Stomach smooth muscle (tissue), 2 donors: ENCODE measurements at regions not wholly inside any gene's neighbourhood (a gene's known extent, or its start where the extent isn't known, plus 50 kb on each side); places are given as distances from the start of the nearest gene placed in this dataset.
A peak's percentile ranks its signal among the peaks of the same experiment; 100 is the strongest.

Experiments used
- H3K27ac ChIP-seq: one replicate; pipeline ENCODE4 v1.7.0; 2013; ENCODE audit warnings: mild to moderate bottlenecking, low read length, inconsistent platforms
- H3K27me3 ChIP-seq, 2 donors: one replicate each; pipeline ENCODE4 v1.7.0; 2013; ENCODE audit warnings: low read length in 2 of 2; ENCODE audit not compliant: insufficient read depth in 2 of 2, control insufficient read depth in 1 of 2
- H3K36me3 ChIP-seq, 2 donors: one replicate each; pipeline ENCODE4 v1.7.0; 2013; ENCODE audit warnings: low read length in 2 of 2; ENCODE audit not compliant: control insufficient read depth in 2 of 2, insufficient read depth in 2 of 2
- H3K4me1 ChIP-seq: one replicate; pipeline ENCODE4 v1.7.0; 2013; ENCODE audit warnings: low read length; ENCODE audit not compliant: control insufficient read depth, insufficient read depth
- H3K4me3 ChIP-seq, 2 donors: one replicate each; pipeline ENCODE4 v1.7.0; 2013; ENCODE audit warnings: low read length in 2 of 2
- H3K9ac ChIP-seq, 2 donors: one replicate each; pipeline ENCODE4 v1.7.0; 2013; ENCODE audit warnings: low read length in 2 of 2, mild to moderate bottlenecking in 1 of 2
- H3K9me3 ChIP-seq, 2 donors: one replicate each; pipeline ENCODE4 v1.7.0; 2013; ENCODE audit warnings: low read length in 2 of 2; ENCODE audit not compliant: control insufficient read depth in 2 of 2
- donor health status: healthy.
- donor health status: Pancreatic carcinoma.

DNA sequence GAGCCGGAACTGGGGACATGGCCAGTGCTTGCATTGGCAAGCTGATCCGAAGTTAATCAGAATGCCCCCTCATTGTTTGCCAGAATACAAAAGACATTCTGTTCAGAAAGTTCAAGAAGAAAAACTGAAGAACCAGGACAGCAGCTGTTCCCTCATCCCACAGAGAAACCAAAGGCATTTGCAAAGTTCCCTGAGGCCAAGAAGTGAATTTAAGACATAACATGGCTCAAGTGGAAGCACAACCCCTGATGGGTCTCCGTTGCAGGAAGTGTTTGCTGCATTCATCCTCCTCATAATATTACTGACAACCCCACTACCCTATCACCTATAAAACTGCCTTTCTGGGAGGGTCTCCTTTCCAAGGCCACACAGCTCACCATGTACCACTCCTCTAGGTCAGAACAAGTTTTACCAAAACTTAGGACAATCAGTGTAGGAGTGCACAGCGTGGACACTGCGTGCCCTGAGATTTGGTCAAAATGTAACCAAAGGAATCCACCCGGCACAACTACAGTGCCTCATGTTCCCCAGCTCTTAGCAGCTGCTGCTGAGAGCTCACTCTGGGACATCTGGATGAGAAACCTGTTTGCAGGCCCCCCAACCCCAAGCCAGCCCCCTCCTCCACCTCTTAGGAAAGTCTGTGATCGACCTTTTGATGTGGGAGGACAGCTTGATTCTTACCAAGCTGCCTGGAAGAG, 101.6 kb upstream of the AKIP1 start:
- peak overlapping the region; percentile 92 to 97 for H3K4me3 ChIP-seq
- H3K9me3 ChIP-seq, result no peaks in the 10 kb centered on the region
- H3K9ac ChIP-seq, result peak overlapping the region; percentile 98
- H3K27me3 ChIP-seq, result no peaks in the 10 kb centered on the region
- H3K36me3 ChIP-seq, result peaks cover 0 to 2% of the 10 kb centered on the region in 2 donors
- H3K4me1 ChIP-seq, result peaks cover 71% of the 10 kb centered on the region
- peak overlapping the region; percentile 97 for H3K27ac ChIP-seq

DNA sequence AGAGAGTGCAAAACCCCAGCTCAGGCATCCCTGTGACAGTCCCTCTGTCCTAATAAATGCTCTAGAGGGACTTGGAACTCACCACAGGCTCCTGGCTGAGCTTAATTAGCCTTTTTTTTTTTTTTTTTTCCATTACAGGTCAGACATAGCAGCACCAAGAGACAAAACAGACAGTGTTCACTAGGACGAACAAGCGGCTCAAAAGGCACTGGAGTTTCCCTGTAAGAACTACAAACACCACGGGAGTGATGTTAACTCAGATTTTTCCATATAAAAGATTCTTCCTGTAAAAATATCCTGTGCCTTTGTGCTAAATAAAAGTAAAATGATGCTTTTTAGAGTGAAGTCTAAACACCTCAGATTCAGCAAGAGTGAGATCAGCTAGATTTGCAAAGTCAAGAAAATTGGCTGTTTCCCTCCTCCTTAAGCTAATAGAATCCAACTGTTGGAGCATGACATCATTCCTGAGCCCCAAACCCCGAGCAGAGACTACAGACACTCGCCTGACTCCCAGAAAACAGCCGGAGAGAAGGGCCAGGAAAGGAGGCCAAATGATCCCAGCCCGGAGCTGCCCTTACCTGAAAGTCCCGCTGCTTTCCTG, 101.0 kb upstream of the AKIP1 start:
- H3K27ac ChIP-seq, result peak overlapping the region; percentile 97
- H3K4me3 ChIP-seq, result peak overlapping the region; percentile 92 to 97
- H3K27me3 ChIP-seq, result no peaks in the 10 kb centered on the region
- H3K9me3 ChIP-seq, result no peaks in the 10 kb centered on the region
- peak overlapping the region; percentile 98 for H3K9ac ChIP-seq
- H3K4me1 ChIP-seq, result peaks cover 65% of the 10 kb centered on the region
- H3K36me3 ChIP-seq, result peaks cover 0 to 2% of the 10 kb centered on the region in 2 donors

DNA sequence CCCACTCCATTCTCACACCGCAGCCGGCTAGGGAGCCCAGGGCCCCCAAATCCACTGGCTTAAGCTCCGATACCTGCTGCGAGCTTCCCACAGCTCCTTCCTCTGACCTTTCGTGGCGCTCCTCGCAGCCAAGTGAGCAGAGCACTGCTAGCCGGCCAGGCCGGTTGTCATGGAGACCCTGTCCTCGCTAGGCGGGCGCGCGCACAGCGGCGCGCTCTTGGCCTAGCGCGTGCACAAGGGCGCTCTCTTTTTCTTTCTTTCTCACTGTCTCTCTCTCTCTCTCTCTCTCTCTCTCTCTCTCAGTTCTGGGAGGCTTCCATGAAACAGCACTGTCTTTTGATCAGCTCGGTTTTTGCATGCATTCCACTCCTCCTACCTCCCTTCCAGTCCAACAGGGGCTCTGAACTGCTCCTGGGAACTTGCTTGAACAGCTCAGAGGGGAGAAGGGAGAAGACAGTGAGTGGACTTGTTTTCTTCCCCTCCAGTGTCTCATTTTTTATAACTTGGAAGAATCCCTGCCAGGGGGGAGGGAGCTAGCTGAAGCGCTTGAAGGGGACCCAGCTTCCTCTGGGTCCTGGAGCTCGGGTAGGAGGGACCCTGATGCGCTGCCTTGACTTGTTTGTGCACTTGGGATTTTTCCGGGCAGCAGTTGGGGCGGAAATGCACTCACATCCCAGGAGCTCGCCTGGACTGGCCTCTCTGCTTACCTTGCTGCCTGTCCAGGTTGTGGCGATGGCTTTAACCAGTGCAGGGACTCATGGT, 100.3 kb upstream of the AKIP1 start:
- H3K27me3 ChIP-seq, result no peaks in the 10 kb centered on the region
- H3K4me1 ChIP-seq, result peaks cover 60% of the 10 kb centered on the region
- no peaks in the 10 kb centered on the region for H3K9me3 ChIP-seq
- H3K36me3 ChIP-seq, result peaks cover 0 to 2% of the 10 kb centered on the region in 2 donors
- peak overlapping the region; percentile 97 for H3K27ac ChIP-seq
- peak overlapping the region; percentile 92 to 97 for H3K4me3 ChIP-seq
- peak overlapping the region; percentile 98 for H3K9ac ChIP-seq

DNA sequence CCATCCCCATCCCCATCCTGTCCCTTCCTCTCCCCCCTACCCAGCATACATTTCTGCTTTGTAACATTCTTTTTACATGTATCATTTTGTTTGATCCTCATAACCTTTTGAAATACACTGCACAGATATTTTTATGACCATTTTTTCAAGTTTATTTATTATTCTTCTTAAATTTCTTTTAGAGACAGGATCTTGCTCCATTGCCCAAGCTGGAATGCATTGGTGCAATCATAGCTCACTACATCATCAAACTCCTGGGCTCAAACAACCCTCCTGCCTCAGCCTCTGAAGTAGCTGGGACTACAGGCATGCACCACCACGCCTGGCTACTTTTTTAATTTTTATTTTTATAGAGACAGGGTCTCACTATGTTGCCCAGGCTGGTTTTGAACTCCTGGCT, 99.4 kb upstream of the AKIP1 start:
- Histone ChIP-seq H3K4me1 (peaks cover 51% of the 10 kb centered on the region), H3K27ac (peak overlapping the region; percentile 97), H3K9me3 (no peaks in the 10 kb centered on the region), H3K4me3 (peak overlapping the region; percentile 92 to 97), H3K36me3 (no peaks in the 10 kb centered on the region), H3K27me3 (no peaks in the 10 kb centered on the region), H3K9ac (peak overlapping the region; percentile 98)

DNA sequence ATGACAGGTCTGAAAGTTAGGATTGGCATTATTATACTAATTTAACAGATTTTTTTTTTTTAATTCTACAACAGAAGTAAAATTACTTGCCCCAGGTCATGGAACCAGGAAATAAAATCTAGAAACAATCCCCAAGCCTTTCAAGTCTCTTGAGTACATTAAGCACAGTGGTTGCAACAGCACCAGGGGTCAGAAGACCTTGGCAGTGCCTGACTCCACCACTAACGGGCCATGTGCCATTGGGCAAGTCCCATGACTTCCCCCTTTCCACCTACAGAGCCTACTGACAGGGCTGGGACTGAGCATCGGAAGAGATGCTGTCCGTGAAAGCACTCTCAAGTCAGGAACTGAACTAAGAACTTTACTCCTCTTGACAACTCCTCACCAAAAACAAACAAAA, 98.6 kb upstream of the AKIP1 start:
- Histone ChIP-seq H3K27ac (peak overlapping the region; percentile 97), H3K9me3 (no peaks in the 10 kb centered on the region), H3K4me3 (peak overlapping the region in 1 of 2 donors; percentile 8), H3K4me1 (peaks cover 42% of the 10 kb centered on the region), H3K9ac (no peak overlapping the region), H3K36me3 (peaks cover 0 to 2% of the 10 kb centered on the region in 2 donors), H3K27me3 (no peaks in the 10 kb centered on the region)

DNA sequence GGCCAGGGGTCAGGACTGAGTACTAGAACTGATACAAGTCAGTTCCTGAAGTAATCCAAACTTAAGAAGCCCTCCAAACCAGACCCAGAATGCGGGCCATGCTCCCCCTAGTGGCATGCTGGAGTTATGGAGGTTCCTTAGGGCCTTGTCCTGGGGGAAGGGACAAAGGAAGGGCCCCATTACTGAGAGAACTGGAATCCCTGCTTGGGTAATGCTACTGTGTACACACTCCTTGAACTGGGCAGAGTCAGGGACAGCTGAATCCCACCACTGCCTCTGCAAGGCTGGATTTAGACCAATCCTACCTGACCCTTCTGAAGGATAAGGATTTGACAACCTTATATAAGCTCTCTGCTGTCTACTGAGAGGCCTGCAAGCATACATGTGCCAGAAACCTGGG, 97.3 kb upstream of the AKIP1 start:
- no peaks in the 10 kb centered on the region for H3K27me3 ChIP-seq
- H3K9ac ChIP-seq, result peak overlapping the region; percentile 29 to 55
- H3K36me3 ChIP-seq, result peaks cover 0 to 2% of the 10 kb centered on the region in 2 donors
- H3K9me3 ChIP-seq, result no peaks in the 10 kb centered on the region
- H3K27ac ChIP-seq, result peak overlapping the region; percentile 97
- H3K4me3 ChIP-seq, result no peak overlapping the region
- peaks cover 30% of the 10 kb centered on the region for H3K4me1 ChIP-seq

DNA sequence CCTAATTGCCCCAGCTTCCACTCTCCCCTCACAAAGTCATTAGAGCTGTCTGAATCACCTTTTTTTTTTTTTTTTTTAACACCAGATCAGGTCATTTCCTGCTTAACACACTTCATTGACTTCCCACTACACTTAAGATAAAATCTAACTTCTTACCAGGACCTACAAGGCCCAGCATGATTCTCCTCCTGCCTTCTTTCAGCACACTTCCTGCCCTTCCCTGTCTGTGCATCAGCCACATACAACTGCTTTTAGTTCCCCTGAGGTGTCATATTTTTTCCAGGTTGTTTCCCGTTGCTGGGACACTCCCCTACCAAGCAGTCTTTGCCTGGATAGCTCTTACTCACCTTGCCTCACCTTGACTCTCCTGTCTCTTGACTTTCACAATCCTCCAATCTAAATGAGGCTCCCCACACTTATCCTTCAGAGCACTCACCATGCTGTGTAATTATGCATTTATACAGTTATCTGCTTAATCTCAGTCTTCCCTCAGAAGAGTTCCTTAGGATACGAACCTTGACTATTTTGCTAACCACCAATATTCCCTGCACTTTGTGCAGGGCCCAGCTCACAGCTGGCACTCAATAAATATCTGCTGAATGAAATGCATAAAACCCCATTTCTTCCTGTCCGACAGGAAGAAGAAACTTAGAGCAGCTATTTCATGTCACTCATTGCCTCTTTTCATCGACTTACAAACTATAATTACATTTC, 96.6 kb upstream of the AKIP1 start:
- Histone ChIP-seq H3K9me3 (no peaks in the 10 kb centered on the region), H3K27me3 (no peaks in the 10 kb centered on the region), H3K4me3 (no peak overlapping the region), H3K9ac (peak overlapping the region in 1 of 2 donors; percentile 29), H3K4me1 (peaks cover 28% of the 10 kb centered on the region), H3K27ac (peak overlapping the region; percentile 97), H3K36me3 (peaks cover 0 to 2% of the 10 kb centered on the region in 2 donors)

DNA sequence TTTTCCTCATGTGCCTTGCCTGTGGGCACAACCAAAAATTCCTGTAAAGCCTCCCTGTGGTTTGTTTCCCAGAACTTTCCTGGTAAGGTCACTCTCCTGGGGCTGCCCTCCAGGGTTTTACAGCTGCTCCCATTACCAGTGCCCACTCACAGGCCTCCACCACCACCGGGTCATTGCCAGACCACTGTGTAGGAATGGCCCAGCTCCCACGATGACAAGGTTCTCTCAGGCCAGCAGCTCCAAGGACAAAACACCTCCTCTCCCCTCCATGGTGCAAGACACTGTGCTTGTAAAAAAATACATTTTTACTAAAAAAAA, 96.1 kb upstream of the AKIP1 start:
- H3K27ac ChIP-seq, result peak overlapping the region; percentile 97
- peaks cover 28% of the 10 kb centered on the region for H3K4me1 ChIP-seq
- peak overlapping the region in 1 of 2 donors; percentile 29 for H3K9ac ChIP-seq
- H3K4me3 ChIP-seq, result no peak overlapping the region
- no peaks in the 10 kb centered on the region for H3K9me3 ChIP-seq
- peaks cover 0 to 2% of the 10 kb centered on the region in 2 donors for H3K36me3 ChIP-seq
- no peaks in the 10 kb centered on the region for H3K27me3 ChIP-seq

DNA sequence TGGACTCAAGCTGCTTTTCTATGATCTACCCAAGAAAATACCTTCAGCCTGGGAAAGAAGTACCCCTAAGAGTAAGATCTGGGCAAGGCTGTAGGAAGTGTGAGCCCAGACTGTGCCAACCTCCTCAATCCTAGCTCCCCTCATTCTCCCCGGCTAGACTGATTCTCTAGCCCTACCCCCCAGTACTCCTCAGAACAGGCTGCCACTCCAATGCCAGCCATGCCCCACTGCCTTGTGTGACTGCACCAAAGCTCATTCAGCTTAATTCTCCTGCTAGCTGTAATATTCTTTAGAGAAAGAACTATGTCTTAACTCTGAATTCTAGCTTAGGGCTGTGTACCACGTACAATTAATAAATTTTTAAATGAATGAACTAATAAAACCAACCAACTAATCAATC, 92.6 kb upstream of the AKIP1 start:
- Histone ChIP-seq H3K9ac (no peak overlapping the region), H3K27me3 (no peaks in the 10 kb centered on the region), H3K36me3 (peaks cover 0 to 2% of the 10 kb centered on the region in 2 donors), H3K4me3 (no peak overlapping the region), H3K27ac (no peak overlapping the region), H3K9me3 (no peaks in the 10 kb centered on the region), H3K4me1 (peaks cover 5% of the 10 kb centered on the region)

DNA sequence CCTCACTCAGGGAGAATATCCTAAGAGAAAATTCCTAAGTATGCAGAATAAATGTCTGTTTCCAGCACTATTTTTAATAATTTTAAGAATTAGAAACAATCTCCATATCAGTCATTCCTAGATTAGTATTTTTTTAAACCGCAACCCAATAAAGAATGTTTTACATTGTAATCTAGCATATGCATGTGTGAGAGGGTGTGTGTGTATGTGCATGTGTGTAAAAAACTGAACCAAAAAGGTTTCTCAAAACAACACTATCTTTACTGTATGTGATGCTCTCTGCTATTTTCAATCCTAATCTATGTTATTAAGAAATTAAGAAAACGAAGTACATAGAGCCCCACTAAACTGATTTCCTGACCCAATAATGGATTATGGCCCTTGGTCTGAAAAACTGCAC, 90.6 kb upstream of the AKIP1 start:
- H3K9me3 ChIP-seq, result no peaks in the 10 kb centered on the region
- no peaks in the 10 kb centered on the region for H3K27me3 ChIP-seq
- H3K9ac ChIP-seq, result no peak overlapping the region
- H3K4me3 ChIP-seq, result no peak overlapping the region
- no peaks in the 10 kb centered on the region for H3K4me1 ChIP-seq
- peaks cover 0 to 2% of the 10 kb centered on the region in 2 donors for H3K36me3 ChIP-seq
- H3K27ac ChIP-seq, result no peak overlapping the region
